ENCODE measurements at regions not wholly inside any gene's neighbourhood (a gene's known extent, or its start where the extent isn't known, plus 50 kb on each side); places are given as distances from the start of the nearest gene placed in this dataset.

DNA sequence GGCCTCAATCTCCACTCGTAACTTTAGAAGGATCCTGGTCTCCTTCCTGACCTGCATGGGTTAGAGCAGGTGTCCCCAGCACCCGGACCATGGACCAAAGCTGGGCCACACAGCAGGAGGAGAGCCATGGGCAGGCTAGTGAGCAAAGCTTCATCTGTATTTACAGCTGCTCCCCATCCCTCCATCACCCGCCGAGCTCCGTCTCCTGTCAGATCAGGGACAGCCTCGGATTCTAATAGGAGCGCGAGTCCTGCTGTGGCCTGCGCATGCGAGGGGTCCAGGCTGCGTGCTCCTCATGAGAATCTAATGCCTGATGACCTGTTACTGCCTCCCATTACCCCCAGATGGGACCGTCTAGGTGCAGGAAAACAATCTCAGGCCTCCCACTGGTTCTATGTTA, 297.7 kb upstream of the SALL3 start:
- TF ChIP-seq, protein P1, sequence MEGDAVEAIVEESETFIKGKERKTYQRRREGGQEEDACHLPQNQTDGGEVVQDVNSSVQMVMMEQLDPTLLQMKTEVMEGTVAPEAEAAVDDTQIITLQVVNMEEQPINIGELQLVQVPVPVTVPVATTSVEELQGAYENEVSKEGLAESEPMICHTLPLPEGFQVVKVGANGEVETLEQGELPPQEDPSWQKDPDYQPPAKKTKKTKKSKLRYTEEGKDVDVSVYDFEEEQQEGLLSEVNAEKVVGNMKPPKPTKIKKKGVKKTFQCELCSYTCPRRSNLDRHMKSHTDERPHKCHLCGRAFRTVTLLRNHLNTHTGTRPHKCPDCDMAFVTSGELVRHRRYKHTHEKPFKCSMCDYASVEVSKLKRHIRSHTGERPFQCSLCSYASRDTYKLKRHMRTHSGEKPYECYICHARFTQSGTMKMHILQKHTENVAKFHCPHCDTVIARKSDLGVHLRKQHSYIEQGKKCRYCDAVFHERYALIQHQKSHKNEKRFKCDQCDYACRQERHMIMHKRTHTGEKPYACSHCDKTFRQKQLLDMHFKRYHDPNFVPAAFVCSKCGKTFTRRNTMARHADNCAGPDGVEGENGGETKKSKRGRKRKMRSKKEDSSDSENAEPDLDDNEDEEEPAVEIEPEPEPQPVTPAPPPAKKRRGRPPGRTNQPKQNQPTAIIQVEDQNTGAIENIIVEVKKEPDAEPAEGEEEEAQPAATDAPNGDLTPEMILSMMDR (IDR thresholded peaks at IDR 0.05; ENCODE audit: low read depth, low read length), result no peak
- TF ChIP-seq, protein P2, sequence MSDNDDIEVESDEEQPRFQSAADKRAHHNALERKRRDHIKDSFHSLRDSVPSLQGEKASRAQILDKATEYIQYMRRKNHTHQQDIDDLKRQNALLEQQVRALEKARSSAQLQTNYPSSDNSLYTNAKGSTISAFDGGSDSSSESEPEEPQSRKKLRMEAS (IDR thresholded peaks at IDR 0.05; ENCODE audit: low read depth, low read length), result no peak
